Uterus (tissue), 2 donors: ENCODE measurements at regions not wholly inside any gene's neighbourhood (a gene's known extent, or its start where the extent isn't known, plus 50 kb on each side); places are given as distances from the start of the nearest gene placed in this dataset.

Source experiments
- POLR2A ChIP-seq, 2 donors: fragments of 450-650 bp; IDR thresholded peaks; one replicate each; pipeline ENCODE4 v1.6.1; 2016; ENCODE audit warnings: antibody characterized with exemption in 2 of 2, mild to moderate bottlenecking in 1 of 2, moderate library complexity in 1 of 2
- TF ChIP-seq, protein P1 (sequence below), 4 experiments: fragments of 200-600 bp in 2 of 4; fragments of 450-650 bp in 2 of 4; sonication (generic) in 2 of 4; IDR thresholded peaks; one replicate each; pipeline ENCODE4 v1.5.1; 2016 to 2019; ENCODE audit warnings: antibody characterized with exemption in 4 of 4, mild to moderate bottlenecking in 2 of 4, moderate library complexity in 1 of 4

DNA sequence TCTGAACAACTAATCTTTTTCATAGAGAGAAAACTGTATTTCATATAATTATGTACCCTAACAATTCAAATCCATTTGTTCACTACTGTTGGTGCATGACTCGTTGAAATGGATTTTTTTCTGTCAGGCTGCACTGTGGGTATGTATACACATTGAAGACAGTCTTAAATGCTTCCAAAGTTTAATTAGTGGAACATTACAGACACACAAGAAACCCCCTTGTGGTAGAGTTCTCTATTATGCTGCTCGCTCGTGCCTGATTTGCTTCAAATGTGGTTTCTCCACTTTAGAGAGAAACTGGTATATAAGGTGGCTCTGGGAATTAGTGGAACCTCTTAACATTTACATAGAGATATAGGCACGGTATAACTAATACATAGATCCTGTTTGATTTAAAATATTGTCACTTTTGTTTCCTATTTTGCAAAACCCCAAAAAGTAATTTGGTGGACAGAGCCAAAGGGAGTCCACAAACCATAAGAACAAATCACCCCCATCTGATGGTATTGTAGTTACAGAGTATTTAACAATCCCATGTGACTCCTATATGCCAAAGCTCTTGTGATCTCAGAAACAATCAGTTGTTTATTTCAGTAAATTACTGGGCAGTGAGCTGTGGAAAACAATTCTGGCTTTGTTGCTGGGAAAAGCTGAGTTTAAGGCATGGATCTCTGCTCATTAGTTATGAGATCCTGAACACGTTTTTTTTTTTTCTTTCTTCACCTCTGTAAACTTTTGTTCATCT is 159.5 kb downstream of the BRMS1L start:
- TF ChIP-seq, protein P1, sequence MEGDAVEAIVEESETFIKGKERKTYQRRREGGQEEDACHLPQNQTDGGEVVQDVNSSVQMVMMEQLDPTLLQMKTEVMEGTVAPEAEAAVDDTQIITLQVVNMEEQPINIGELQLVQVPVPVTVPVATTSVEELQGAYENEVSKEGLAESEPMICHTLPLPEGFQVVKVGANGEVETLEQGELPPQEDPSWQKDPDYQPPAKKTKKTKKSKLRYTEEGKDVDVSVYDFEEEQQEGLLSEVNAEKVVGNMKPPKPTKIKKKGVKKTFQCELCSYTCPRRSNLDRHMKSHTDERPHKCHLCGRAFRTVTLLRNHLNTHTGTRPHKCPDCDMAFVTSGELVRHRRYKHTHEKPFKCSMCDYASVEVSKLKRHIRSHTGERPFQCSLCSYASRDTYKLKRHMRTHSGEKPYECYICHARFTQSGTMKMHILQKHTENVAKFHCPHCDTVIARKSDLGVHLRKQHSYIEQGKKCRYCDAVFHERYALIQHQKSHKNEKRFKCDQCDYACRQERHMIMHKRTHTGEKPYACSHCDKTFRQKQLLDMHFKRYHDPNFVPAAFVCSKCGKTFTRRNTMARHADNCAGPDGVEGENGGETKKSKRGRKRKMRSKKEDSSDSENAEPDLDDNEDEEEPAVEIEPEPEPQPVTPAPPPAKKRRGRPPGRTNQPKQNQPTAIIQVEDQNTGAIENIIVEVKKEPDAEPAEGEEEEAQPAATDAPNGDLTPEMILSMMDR (IDR thresholded peaks at IDR 0.05) = no peak
- no peak for TF ChIP-seq POLR2A (IDR thresholded peaks at IDR 0.05)
